HCT116 (cell line): ENCODE measurements at regions not wholly inside any gene's neighbourhood (a gene's known extent, or its start where the extent isn't known, plus 50 kb on each side); places are given as distances from the start of the nearest gene placed in this dataset.

Experiments used
- ATAC-seq: fragments of 200-7000 bp; cut with Tn5 transposase; 2 replicates; pipeline ENCODE4 v1.9.1; 2020; ENCODE audit warnings: mild to moderate bottlenecking, moderate library complexity
- BruUV-seq: library from RNA; stranded (reverse); fragments of 400-500 nt; replicated peaks from 2 replicates; lab custom pipeline; 2021; lab: Mats Ljungman, UMichigan
- CTCF ChIA-PET: fragments of 300-600 bp; sonication (Branson Sonifier 250); formaldehyde crosslinking; loops from one replicate; lab custom pipeline; 2021; ENCODE audit warnings: antibody characterized with exemption; lab: Charles Lee
- POLR2A ChIA-PET: fragments of 300-600, 350-600 bp; sonication (Branson Sonifier 250); formaldehyde crosslinking; loops from one replicate; lab custom pipeline; 2021; ENCODE audit warnings: antibody characterized with exemption; lab: Charles Lee
- RAD21 ChIA-PET, 2 experiments: fragments of 300-600 bp; sonication (Branson Sonifier 250); formaldehyde crosslinking; loops; one replicate each; lab custom pipeline; 2023; ENCODE audit warnings: low total read pairs in 2 of 2; ENCODE audit not compliant: uncharacterized antibody in 2 of 2, unreplicated experiment in 2 of 2, low non-redundant PET in 1 of 2; lab: Charles Lee
- DNase-seq: peaks from one replicate; pipeline ENCODE4 v3.0.0-alpha.2; 2010; ENCODE audit warnings: low read depth, low spot score
- H2AFZ ChIP-seq: fragments of 200-600 bp; shearing (Covaris generic), sonication (generic); 2 replicates; pipeline ENCODE4 v1.6.1; 2017; ENCODE audit warnings: low read depth, mixed run types, mixed read lengths, antibody characterized with exemption, low read length; ENCODE audit not compliant: poor library complexity, severe bottlenecking
- H3K27ac ChIP-seq: 2 replicates; pipeline ENCODE4 v1.5.1; 2012; ENCODE audit warnings: low read depth, low read length
- H3K27me3 ChIP-seq: fragments of 200-600 bp; sonication (generic); 2 replicates; pipeline ENCODE4 v1.6.1; 2016; ENCODE audit warnings: mixed run types, low read length, mixed read lengths; ENCODE audit not compliant: insufficient read depth
- H3K36me3 ChIP-seq, 2 experiments: fragments of 200-500 bp in 1 of 2; fragments of 200-600 bp in 1 of 2; sonication (Bioruptor generic) in 1 of 2; sonication (generic) in 1 of 2; 2 replicates each; pipeline versions ENCODE4 v1.5.1 to v1.6.1; 2014 to 2016; ENCODE audit warnings: low read length in 2 of 2, inconsistent platforms in 1 of 2, mixed read lengths in 1 of 2, mixed run types in 1 of 2; ENCODE audit not compliant: insufficient read depth in 2 of 2, control insufficient read depth in 1 of 2
- H3K4me1 ChIP-seq, 2 experiments: fragments of 200-600 bp in 1 of 2; sonication (generic) in 1 of 2; 2 replicates each; pipeline versions ENCODE4 v1.5.1 to v1.6.1; 2012 to 2017; ENCODE audit warnings: low read length in 2 of 2, inconsistent platforms in 1 of 2, mild to moderate bottlenecking in 1 of 2, mixed read lengths in 1 of 2, mixed run types in 1 of 2, moderate library complexity in 1 of 2; ENCODE audit not compliant: insufficient read depth in 2 of 2, control insufficient read depth in 1 of 2
- H3K4me2 ChIP-seq: fragments of 200-600 bp; sonication (generic); 2 replicates; pipeline ENCODE4 v1.6.1; 2017; ENCODE audit warnings: mixed run types, low read length, mixed read lengths
- H3K4me3 ChIP-seq, 2 experiments: fragments of 200-600 bp in 1 of 2; sonication (generic) in 1 of 2; replicated peaks in 1 of 2; 2 replicates each; pipeline ENCODE4 v1.5.1; 2011 to 2016; ENCODE audit warnings: low read length in 2 of 2, control low read depth in 1 of 2, low read depth in 1 of 2, mild to moderate bottlenecking in 1 of 2, mixed read lengths in 1 of 2, mixed run types in 1 of 2
- H3K79me2 ChIP-seq: fragments of 200-600 bp; sonication (generic); 2 replicates; pipeline ENCODE4 v1.6.1; 2017; ENCODE audit warnings: mild to moderate bottlenecking, mixed run types, low read length, moderate library complexity, mixed read lengths; ENCODE audit not compliant: insufficient read depth
- H3K9ac ChIP-seq: fragments of 200-600 bp; sonication (generic); 2 replicates; pipeline ENCODE4 v1.6.1; 2016; ENCODE audit warnings: low read length, mixed read lengths
- H3K9me2 ChIP-seq: fragments of 200-600 bp; sonication (generic), shearing (Covaris generic); 2 replicates; pipeline ENCODE4 v1.6.1; 2017; ENCODE audit warnings: mixed run types, mild to moderate bottlenecking, moderate library complexity; ENCODE audit not compliant: insufficient read depth
- H3K9me3 ChIP-seq, 2 experiments: fragments of 200-500 bp in 1 of 2; fragments of 200-600 bp in 1 of 2; sonication (Bioruptor generic) in 1 of 2; sonication (generic) in 1 of 2; 2 replicates each; pipeline ENCODE4 v1.6.1; 2014 to 2017; ENCODE audit warnings: low read length in 2 of 2, mixed read lengths in 2 of 2, inconsistent platforms in 1 of 2, low read depth in 1 of 2, mild to moderate bottlenecking in 1 of 2, mixed run types in 1 of 2, moderate library complexity in 1 of 2; ENCODE audit not compliant: control insufficient read depth in 1 of 2, insufficient read depth in 1 of 2
- H4K20me1 ChIP-seq: fragments of 200-600 bp; sonication (generic), shearing (Covaris generic); 2 replicates; pipeline ENCODE4 v1.6.1; 2017; ENCODE audit warnings: mixed run types, mild to moderate bottlenecking, moderate library complexity; ENCODE audit not compliant: insufficient read depth
- CEBPB ChIP-seq: IDR thresholded peaks from 2 replicates; pipeline ENCODE4 v1.6.1; 2012; ENCODE audit warnings: low read depth
- EGR1 ChIP-seq: IDR thresholded peaks from 2 replicates; pipeline ENCODE4 v1.6.1; 2012; ENCODE audit warnings: low read depth
- ELF1 ChIP-seq: IDR thresholded peaks from 2 replicates; pipeline ENCODE4 v1.6.1; 2012; ENCODE audit warnings: low read depth, borderline replicate concordance
- EZH2 ChIP-seq: fragments of 200-600 bp; sonication (generic); IDR thresholded peaks from 2 replicates; pipeline ENCODE4 v1.6.1; 2017; ENCODE audit warnings: antibody characterized with exemption, mixed run types
- EZH2phosphoT487 ChIP-seq: fragments of 200-600 bp; IDR thresholded peaks from 2 replicates; pipeline ENCODE4 v1.6.1; 2018; ENCODE audit warnings: antibody characterized with exemption, borderline replicate concordance
- FOSL1 ChIP-seq: IDR thresholded peaks from 2 replicates; pipeline ENCODE4 v1.6.1; 2012; ENCODE audit warnings: low read depth
- JUND ChIP-seq: IDR thresholded peaks from 2 replicates; pipeline ENCODE4 v1.6.1; 2012
- POLR2AphosphoS5 ChIP-seq: IDR thresholded peaks from 2 replicates; pipeline ENCODE4 v1.6.1; 2011; ENCODE audit warnings: mild to moderate bottlenecking, low read depth, low read length, moderate library complexity
- RAD21 ChIP-seq: IDR thresholded peaks from 2 replicates; pipeline ENCODE4 v1.6.1; 2012; ENCODE audit warnings: low read depth, mild to moderate bottlenecking
- REST ChIP-seq: IDR thresholded peaks from 2 replicates; pipeline ENCODE4 v1.6.1; 2012; ENCODE audit warnings: low read depth
- SP1 ChIP-seq: IDR thresholded peaks from 2 replicates; pipeline ENCODE4 v1.6.1; 2012; ENCODE audit warnings: low read depth
- SRF ChIP-seq: IDR thresholded peaks from 2 replicates; pipeline ENCODE4 v1.6.1; 2012; ENCODE audit warnings: low read depth
- TCF7L2 ChIP-seq: IDR thresholded peaks from 2 replicates; pipeline ENCODE4 v1.7.0; 2011; ENCODE audit warnings: borderline replicate concordance, inconsistent platforms; ENCODE audit not compliant: insufficient read depth, insufficient read length; ENCODE audit errors: extremely low read depth
- YY1 ChIP-seq: IDR thresholded peaks from 2 replicates; pipeline ENCODE4 v1.6.1; 2011; ENCODE audit warnings: low read length, low read depth, moderate library complexity, mild to moderate bottlenecking; ENCODE audit not compliant: insufficient replicate concordance; ENCODE audit errors: extremely low read depth
- ZBTB33 ChIP-seq: IDR thresholded peaks from 2 replicates; pipeline ENCODE4 v1.6.1; 2011; ENCODE audit warnings: mild to moderate bottlenecking, low read length, moderate library complexity; ENCODE audit not compliant: insufficient replicate concordance; ENCODE audit errors: extremely low read depth
- ZFX ChIP-seq: fragments of 450-650 bp; IDR thresholded peaks from 2 replicates; pipeline ENCODE4 v1.6.1; 2017
- intact Hi-C: fragments of 100-400 bp; cut with micrococcal nuclease; formaldehyde crosslinking; loops from 2 replicates; pipeline ENCODE4 v1.10.0; 2022
- TF ChIP-seq, protein P1 (sequence below), 3 experiments: fragments of 200-600 bp in 1 of 3; sonication (generic) in 1 of 3; IDR thresholded peaks in 2 of 3; conservative IDR thresholded peaks in 1 of 3; 2 replicates each; pipeline ENCODE4 v1.5.1; 2012 to 2017; ENCODE audit warnings: low read depth in 2 of 3, low read length in 2 of 3, antibody characterized with exemption in 1 of 3, borderline replicate concordance in 1 of 3, control low read depth in 1 of 3, mild to moderate bottlenecking in 1 of 3, mixed read lengths in 1 of 3, mixed run types in 1 of 3, moderate library complexity in 1 of 3; ENCODE audit not compliant: insufficient read depth in 1 of 3

- RAD21 ChIA-PET, result no interaction called here
- H3K79me2 ChIP-seq, result no peaks in the 10 kb centered on the region
These were observed 305.5 kb upstream of the PRMT6 start for GRCh38 chr1:106751002-106751401.

More at GRCh38 chr1:106751002-106751401, 305.5 kb upstream of the PRMT6 start:
- Histone ChIP-seq H3K4me1 (no peaks in the 10 kb centered on the region), H2AFZ (no peak overlapping the region), H4K20me1 (no peaks in the 10 kb centered on the region), H3K27me3 (no peaks in the 10 kb centered on the region), H3K4me2 (no peak overlapping the region), H3K27ac (no peak overlapping the region)
- BruUV-seq, result no TSS peak
- no peak for ATAC-seq
- CTCF ChIA-PET, result no interaction called here
- TF ChIP-seq EZH2 (no peak), TCF7L2 (no peak), ZBTB33 (no peak), REST (no peak), JUND (no peak), ELF1 (no peak), EZH2phosphoT487 (no peak), RAD21 (no peak), SRF (no peak), ZFX (no peak), CEBPB (no peak), YY1 (no peak), POLR2AphosphoS5 (no peak), FOSL1 (no peak), SP1 (no peak), EGR1 (no peak)
- TF ChIP-seq, protein P1, sequence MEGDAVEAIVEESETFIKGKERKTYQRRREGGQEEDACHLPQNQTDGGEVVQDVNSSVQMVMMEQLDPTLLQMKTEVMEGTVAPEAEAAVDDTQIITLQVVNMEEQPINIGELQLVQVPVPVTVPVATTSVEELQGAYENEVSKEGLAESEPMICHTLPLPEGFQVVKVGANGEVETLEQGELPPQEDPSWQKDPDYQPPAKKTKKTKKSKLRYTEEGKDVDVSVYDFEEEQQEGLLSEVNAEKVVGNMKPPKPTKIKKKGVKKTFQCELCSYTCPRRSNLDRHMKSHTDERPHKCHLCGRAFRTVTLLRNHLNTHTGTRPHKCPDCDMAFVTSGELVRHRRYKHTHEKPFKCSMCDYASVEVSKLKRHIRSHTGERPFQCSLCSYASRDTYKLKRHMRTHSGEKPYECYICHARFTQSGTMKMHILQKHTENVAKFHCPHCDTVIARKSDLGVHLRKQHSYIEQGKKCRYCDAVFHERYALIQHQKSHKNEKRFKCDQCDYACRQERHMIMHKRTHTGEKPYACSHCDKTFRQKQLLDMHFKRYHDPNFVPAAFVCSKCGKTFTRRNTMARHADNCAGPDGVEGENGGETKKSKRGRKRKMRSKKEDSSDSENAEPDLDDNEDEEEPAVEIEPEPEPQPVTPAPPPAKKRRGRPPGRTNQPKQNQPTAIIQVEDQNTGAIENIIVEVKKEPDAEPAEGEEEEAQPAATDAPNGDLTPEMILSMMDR (IDR thresholded peaks at IDR 0.05 in 2 of 3, conservative IDR thresholded peaks at IDR 0.05 in 1 of 3; ENCODE audit: borderline replicate concordance in 1 of 3, insufficient read depth in 1 of 3, low read depth in 2 of 3, low read length in 2 of 3), result no peak
- TF ChIP-seq, all 23 proteins: peak for 0
- H3K9ac ChIP-seq, result no peak overlapping the region
- intact Hi-C loops, result no loop called here
- no peaks in the 10 kb centered on the region for H3K36me3 ChIP-seq
- POLR2A ChIA-PET, result no interaction called here
- H3K9me3 ChIP-seq, result peaks cover 15 to 51% of the 10 kb centered on the region in 2 experiments; a peak in 2 of 4 replicates
- H3K9me2 ChIP-seq, result no peaks in the 10 kb centered on the region
- no peak for DNase-seq
- H3K4me3 ChIP-seq, result no peak overlapping the region
